ENCODE measurements at regions not wholly inside any gene's neighbourhood (a gene's known extent, or its start where the extent isn't known, plus 50 kb on each side); places are given as distances from the start of the nearest gene placed in this dataset.
"Not testable (repeated sequence)": the region's sequence is repeated elsewhere in the genome, so short reads cannot be mapped to it uniquely, and the experiment has no call there.

DNA sequence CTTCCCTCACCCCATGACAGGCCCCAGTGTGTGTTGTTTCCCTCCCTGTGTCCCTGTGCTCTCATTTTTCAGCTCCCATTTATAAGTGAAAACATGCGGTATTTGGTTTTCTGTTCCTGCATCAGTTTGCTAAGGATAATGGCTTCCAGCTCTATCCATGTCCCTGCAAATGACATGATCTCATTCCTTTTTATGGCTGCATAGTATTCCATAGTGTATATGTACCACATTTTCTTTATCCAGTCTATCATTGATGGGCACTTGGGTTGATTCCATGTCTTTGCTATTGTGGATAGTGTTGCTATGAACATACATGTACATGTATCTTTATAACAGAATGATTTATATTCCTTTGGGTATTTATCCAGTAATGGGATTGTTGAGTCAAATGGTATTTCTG is 61.9 kb upstream of the ABLIM1 start:
- TF ChIP-seq, protein P1, sequence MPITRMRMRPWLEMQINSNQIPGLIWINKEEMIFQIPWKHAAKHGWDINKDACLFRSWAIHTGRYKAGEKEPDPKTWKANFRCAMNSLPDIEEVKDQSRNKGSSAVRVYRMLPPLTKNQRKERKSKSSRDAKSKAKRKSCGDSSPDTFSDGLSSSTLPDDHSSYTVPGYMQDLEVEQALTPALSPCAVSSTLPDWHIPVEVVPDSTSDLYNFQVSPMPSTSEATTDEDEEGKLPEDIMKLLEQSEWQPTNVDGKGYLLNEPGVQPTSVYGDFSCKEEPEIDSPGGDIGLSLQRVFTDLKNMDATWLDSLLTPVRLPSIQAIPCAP (CRISPR knock-in tag; IDR thresholded peaks at IDR 0.05), result not testable (repeated sequence)
- TF ChIP-seq ELF4 (CRISPR knock-in tag; IDR thresholded peaks at IDR 0.05; ENCODE audit: low read depth); CREB1 (CRISPR knock-in tag; IDR thresholded peaks at IDR 0.05); CBFB (CRISPR knock-in tag; IDR thresholded peaks at IDR 0.05; ENCODE audit: low read depth); ATF1 (CRISPR knock-in tag; IDR thresholded peaks at IDR 0.05): not testable (repeated sequence)
- TF ChIP-seq, protein P2, sequence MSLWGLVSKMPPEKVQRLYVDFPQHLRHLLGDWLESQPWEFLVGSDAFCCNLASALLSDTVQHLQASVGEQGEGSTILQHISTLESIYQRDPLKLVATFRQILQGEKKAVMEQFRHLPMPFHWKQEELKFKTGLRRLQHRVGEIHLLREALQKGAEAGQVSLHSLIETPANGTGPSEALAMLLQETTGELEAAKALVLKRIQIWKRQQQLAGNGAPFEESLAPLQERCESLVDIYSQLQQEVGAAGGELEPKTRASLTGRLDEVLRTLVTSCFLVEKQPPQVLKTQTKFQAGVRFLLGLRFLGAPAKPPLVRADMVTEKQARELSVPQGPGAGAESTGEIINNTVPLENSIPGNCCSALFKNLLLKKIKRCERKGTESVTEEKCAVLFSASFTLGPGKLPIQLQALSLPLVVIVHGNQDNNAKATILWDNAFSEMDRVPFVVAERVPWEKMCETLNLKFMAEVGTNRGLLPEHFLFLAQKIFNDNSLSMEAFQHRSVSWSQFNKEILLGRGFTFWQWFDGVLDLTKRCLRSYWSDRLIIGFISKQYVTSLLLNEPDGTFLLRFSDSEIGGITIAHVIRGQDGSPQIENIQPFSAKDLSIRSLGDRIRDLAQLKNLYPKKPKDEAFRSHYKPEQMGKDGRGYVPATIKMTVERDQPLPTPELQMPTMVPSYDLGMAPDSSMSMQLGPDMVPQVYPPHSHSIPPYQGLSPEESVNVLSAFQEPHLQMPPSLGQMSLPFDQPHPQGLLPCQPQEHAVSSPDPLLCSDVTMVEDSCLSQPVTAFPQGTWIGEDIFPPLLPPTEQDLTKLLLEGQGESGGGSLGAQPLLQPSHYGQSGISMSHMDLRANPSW (CRISPR knock-in tag; conservative IDR thresholded peaks at IDR 0.05; ENCODE audit: low read depth), result not testable (repeated sequence)
- TF ChIP-seq, protein P3, sequence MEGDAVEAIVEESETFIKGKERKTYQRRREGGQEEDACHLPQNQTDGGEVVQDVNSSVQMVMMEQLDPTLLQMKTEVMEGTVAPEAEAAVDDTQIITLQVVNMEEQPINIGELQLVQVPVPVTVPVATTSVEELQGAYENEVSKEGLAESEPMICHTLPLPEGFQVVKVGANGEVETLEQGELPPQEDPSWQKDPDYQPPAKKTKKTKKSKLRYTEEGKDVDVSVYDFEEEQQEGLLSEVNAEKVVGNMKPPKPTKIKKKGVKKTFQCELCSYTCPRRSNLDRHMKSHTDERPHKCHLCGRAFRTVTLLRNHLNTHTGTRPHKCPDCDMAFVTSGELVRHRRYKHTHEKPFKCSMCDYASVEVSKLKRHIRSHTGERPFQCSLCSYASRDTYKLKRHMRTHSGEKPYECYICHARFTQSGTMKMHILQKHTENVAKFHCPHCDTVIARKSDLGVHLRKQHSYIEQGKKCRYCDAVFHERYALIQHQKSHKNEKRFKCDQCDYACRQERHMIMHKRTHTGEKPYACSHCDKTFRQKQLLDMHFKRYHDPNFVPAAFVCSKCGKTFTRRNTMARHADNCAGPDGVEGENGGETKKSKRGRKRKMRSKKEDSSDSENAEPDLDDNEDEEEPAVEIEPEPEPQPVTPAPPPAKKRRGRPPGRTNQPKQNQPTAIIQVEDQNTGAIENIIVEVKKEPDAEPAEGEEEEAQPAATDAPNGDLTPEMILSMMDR (IDR thresholded peaks at IDR 0.05), result not testable (repeated sequence)
- TF ChIP-seq, protein P4, sequence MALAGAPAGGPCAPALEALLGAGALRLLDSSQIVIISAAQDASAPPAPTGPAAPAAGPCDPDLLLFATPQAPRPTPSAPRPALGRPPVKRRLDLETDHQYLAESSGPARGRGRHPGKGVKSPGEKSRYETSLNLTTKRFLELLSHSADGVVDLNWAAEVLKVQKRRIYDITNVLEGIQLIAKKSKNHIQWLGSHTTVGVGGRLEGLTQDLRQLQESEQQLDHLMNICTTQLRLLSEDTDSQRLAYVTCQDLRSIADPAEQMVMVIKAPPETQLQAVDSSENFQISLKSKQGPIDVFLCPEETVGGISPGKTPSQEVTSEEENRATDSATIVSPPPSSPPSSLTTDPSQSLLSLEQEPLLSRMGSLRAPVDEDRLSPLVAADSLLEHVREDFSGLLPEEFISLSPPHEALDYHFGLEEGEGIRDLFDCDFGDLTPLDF (CRISPR knock-in tag; IDR thresholded peaks at IDR 0.05), result not testable (repeated sequence)
- TF ChIP-seq, protein P5, sequence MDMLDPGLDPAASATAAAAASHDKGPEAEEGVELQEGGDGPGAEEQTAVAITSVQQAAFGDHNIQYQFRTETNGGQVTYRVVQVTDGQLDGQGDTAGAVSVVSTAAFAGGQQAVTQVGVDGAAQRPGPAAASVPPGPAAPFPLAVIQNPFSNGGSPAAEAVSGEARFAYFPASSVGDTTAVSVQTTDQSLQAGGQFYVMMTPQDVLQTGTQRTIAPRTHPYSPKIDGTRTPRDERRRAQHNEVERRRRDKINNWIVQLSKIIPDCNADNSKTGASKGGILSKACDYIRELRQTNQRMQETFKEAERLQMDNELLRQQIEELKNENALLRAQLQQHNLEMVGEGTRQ (CRISPR knock-in tag; IDR thresholded peaks at IDR 0.05), result not testable (repeated sequence)

Measured in WTC11 (cell line).